ENCODE measurements at regions not wholly inside any gene's neighbourhood (a gene's known extent, or its start where the extent isn't known, plus 50 kb on each side); places are given as distances from the start of the nearest gene placed in this dataset.

GRCh38 chr2:217099561-217099960 is 239.7 kb upstream of the TNP1 start:
- no peak for TF ChIP-seq POLR2A (IDR thresholded peaks at IDR 0.05; ENCODE audit: low read length)
- TF ChIP-seq GATA1 (IDR thresholded peaks at IDR 0.05; ENCODE audit: low read depth, low read length) = no peak
- no peak for DNase-seq

DNA sequence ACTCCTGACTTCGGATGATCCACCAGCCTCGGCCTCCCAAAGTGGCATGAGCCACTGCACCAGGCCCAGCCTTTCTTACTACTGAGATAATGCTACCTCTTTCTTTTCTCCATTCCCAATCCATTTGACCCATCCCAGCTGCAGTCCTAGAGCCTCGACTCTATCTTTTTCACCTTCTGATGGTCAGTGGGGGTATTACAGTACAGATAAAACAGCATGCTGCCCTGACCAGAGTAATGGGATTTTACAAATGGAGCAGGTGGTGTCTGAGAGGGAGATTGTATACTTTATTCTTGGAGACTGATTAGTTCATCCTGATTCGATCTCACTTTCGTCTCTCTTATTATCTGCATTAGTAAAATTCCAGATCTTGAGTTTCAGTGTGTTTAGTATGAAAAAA is 238.6 kb upstream of the TNP1 start:
- no peak for TF ChIP-seq GATA1 (IDR thresholded peaks at IDR 0.05; ENCODE audit: low read depth, low read length)
- no peak for TF ChIP-seq POLR2A (IDR thresholded peaks at IDR 0.05; ENCODE audit: low read length)
- no peak for DNase-seq

GRCh38 chr2:217097346-217097745 is 237.5 kb upstream of the TNP1 start:
- no peak for DNase-seq
- no peak for TF ChIP-seq GATA1 (IDR thresholded peaks at IDR 0.05; ENCODE audit: low read depth, low read length)
- no peak for TF ChIP-seq POLR2A (IDR thresholded peaks at IDR 0.05; ENCODE audit: low read length)

DNA sequence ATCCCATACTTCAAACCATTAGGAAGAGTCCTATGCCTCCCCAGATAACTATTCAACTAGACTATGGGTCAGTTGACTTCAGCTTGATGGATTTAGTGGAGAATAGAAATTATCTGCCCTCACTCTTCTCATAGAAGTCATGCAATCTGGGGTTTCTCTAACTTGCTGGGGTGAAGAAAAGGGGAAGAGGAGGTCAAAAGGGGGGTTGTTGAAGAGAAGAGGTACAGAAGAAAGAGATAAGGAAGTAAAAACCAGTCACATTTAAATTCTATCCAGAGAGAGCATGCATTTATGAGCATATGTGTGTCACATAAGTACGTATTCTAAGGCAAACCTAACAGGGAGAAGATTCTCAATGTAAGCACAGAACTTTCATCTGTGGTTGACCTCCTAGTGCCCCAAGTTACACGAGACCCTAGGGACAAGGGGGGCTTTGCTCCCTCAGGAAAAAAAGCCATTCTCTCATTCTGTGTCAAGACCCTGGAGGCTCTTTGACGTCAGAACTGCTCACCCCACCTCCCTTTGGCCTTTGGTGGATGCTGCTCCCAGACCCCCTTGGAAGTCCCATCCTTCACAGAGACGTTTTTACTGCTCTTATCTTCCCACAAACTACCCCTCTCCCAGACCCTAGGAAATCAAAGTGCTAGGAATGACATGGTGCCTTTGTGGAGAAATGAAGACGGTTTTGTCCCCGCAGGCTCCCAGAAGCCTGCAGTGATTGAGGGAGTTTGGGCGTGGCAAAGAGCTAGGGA is 236.8 kb upstream of the TNP1 start:
- DNase-seq = no peak
- no peak for TF ChIP-seq GATA1 (IDR thresholded peaks at IDR 0.05; ENCODE audit: low read depth, low read length)
- TF ChIP-seq POLR2A (IDR thresholded peaks at IDR 0.05; ENCODE audit: low read length) = no peak

DNA sequence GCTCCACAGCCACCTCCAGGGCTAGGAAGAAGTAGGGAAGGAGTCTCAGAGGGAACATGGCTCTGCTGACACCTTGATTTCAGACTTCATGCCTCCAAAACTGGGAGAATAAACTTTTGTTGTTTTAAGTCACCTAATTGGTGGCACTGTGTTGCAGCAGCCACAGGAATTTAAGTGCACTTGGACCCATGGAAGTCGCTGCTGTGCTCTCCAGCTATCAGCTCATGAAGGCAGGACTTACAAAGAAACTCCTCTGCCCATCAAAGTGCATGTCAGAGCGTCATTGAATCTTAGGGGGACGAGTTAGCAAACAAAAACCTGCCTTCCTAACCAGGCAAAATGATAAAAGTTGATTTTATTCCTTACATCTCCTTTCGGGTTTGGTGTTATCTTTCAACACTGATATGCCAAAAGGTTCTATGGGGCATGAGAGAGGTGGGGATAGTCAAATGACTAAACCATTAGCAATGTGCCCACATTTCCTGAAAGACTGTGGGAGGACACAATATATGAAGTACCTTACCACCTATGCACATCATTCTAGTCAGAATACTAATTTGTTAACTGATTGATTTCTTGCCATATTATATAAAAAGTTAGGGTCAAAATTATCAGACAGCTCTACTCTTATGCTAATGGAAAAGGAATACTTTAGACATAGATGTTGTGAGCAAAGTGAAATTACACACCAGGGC is 235.8 kb upstream of the TNP1 start:
- no peak for DNase-seq
- TF ChIP-seq GATA1 (IDR thresholded peaks at IDR 0.05; ENCODE audit: low read depth, low read length) = no peak
- no peak for TF ChIP-seq POLR2A (IDR thresholded peaks at IDR 0.05; ENCODE audit: low read length)

GRCh38 chr2:217092710-217093379 is 233.0 kb upstream of the TNP1 start:
- TF ChIP-seq GATA1 (IDR thresholded peaks at IDR 0.05; ENCODE audit: low read depth, low read length) = no peak
- peak; percentile 37 for TF ChIP-seq POLR2A (IDR thresholded peaks at IDR 0.05; ENCODE audit: low read length)
- DNase-seq = peak; percentile 76 to 93

- TF ChIP-seq POLR2A (IDR thresholded peaks at IDR 0.05; ENCODE audit: low read length) (no peak), GATA1 (IDR thresholded peaks at IDR 0.05; ENCODE audit: low read depth, low read length) (no peak)
- no peak for DNase-seq
These were observed 231.7 kb upstream of the TNP1 start for GRCh38 chr2:217091531-217091930.

- no peak for DNase-seq
- no peak for TF ChIP-seq POLR2A (IDR thresholded peaks at IDR 0.05; ENCODE audit: low read length)
- TF ChIP-seq GATA1 (IDR thresholded peaks at IDR 0.05; ENCODE audit: low read depth, low read length) = no peak
These were observed 231.0 kb upstream of the TNP1 start for GRCh38 chr2:217090884-217091283.

DNA sequence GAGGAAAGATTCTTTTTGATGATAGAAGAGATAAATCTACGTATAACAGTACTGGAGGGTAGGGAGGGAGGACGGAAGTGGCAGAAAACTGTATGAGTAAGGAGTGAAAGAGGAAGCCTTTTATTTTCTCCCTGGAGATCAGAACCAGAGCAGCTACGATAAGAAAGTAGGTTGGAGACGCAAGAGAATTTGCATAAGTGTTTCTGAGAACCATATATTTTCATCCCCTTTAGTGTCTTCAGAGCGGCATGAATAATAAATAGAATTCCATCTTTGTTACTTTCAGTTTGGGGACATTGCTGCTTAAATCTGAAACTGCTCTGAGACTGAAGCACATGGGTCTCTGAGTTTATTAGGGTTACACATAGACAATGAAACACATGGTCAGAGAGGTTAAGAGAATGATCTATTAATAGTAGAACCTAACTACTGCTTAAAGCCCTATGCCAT is 230.2 kb upstream of the TNP1 start:
- TF ChIP-seq POLR2A (IDR thresholded peaks at IDR 0.05; ENCODE audit: low read length) (peak; percentile 28), GATA1 (IDR thresholded peaks at IDR 0.05; ENCODE audit: low read depth, low read length) (no peak)
- peak; percentile 18 to 25 for DNase-seq

GRCh38 chr2:217086718-217087117 is 226.9 kb upstream of the TNP1 start:
- no peak for TF ChIP-seq POLR2A (IDR thresholded peaks at IDR 0.05; ENCODE audit: low read length)
- no peak for TF ChIP-seq GATA1 (IDR thresholded peaks at IDR 0.05; ENCODE audit: low read depth, low read length)
- no peak for DNase-seq

DNA sequence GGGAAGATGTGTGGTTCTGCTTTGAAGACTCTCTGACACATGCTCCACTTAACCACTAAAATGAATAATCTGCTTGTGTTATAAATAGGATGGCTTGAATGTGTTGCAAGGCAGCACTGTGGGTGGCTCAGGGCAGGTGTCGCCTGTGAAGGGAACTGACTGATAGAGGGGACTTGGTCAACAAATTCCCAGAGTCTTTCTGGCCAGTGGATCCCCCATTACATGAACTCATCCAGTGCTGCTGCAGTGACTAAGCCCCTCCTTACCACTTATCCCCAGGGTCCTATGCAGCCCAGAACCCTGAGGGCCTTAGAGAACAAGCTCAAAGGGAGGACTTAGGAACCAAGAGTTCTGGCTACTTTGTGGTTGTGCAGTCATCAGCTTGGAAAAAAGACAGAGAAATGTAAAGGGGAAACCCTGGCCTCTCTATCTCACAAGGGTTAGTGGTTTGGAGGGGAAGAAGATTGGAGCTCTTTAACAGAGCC is 226.2 kb upstream of the TNP1 start:
- TF ChIP-seq GATA1 (IDR thresholded peaks at IDR 0.05; ENCODE audit: low read depth, low read length) (no peak), POLR2A (IDR thresholded peaks at IDR 0.05; ENCODE audit: low read length) (no peak)
- no peak for DNase-seq

DNA sequence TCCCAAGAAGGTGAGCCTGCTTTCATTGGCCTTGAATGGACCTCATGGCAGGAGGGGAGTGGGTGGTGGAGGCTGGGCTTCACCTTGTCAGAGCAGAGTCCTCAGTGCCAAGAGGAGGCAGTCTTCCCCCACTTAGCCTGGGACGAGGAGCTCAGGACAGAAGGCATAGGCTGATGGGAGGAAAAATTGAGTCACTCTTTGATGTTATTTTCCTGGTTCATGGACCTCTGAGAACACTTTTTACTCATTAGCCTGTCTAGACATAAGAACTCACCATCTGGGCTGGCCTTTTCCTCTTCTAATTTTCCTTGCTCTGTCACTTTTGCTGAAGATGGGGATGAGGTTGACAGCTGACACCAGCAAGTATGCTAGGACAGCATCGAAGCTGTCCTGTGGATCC is 225.7 kb upstream of the TNP1 start:
- TF ChIP-seq GATA1 (IDR thresholded peaks at IDR 0.05; ENCODE audit: low read depth, low read length) (no peak), POLR2A (IDR thresholded peaks at IDR 0.05; ENCODE audit: low read length) (no peak)
- peak in 1 of 2 experiments; percentile 9 for DNase-seq

- no peak for DNase-seq
- no peak for TF ChIP-seq GATA1 (IDR thresholded peaks at IDR 0.05; ENCODE audit: low read depth, low read length)
- TF ChIP-seq POLR2A (IDR thresholded peaks at IDR 0.05; ENCODE audit: low read length) = no peak
These were observed 221.9 kb upstream of the TNP1 start for GRCh38 chr2:217081799-217082198.

GRCh38 chr2:217079165-217079564 is 219.3 kb upstream of the TNP1 start:
- no peak for TF ChIP-seq POLR2A (IDR thresholded peaks at IDR 0.05; ENCODE audit: low read length)
- TF ChIP-seq GATA1 (IDR thresholded peaks at IDR 0.05; ENCODE audit: low read depth, low read length) = no peak
- no peak for DNase-seq
